ENCODE measurements at regions not wholly inside any gene's neighbourhood (a gene's known extent, or its start where the extent isn't known, plus 50 kb on each side); places are given as distances from the start of the nearest gene placed in this dataset.

DNA sequence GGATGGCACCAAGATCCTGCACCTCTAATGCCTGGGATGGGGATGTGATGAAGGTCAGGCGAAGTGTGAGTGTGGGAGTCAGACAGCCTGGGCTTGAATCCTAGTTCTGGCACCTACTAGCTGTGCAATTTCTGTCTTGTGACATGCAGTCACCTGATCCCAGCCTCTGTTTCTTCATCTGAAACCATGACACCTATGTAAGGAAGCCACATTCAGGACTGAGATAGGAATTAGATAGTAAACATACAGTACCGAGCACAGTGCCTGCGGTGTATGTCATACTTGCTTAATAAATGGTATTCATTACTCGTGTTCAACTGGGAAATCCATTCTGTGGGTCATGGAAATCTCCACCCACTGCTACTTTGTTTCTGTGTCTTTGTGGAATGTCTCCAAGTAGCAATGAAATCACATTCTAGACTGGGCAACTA, 140.6 kb upstream of the STC2 start:
- DNase-seq, result no peak

DNA sequence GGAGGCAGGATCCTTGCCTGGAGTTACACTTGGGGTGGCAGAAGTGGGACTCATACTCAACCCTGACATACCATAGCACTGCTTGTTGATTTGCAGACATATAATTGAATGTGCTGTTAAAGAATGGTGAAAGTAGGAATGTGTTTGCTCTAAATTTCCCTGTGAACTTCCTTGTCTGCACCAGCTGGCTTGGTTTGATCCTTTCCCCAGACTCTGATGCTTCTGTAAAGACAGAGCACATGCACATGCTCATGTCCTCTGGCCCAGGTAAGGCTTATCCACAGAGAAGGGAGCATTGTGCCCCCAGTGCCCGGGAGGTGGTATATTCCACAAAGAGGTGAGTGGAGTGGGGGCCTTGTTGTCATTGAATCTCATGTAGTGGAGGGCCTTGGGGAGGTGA, 138.0 kb upstream of the STC2 start:
- no peak for DNase-seq

DNA sequence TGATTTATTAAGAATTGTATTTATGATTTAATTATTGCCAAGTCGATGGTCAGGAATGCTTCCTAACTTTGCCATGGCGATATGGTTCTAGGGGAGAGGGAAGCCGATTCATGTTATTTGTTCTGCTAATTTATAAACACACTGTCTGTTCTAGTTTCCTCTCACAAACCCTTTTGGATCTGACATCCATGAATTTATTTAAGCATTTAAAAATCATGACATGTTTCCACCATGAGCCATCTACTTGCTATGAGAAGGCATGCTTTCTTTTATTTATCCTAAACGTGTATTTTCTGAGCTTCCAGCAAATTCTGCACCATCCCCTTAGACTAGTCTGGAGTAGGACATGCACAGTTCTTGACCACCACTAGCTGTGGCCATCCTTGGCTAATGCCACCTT, 136.6 kb upstream of the STC2 start:
- DNase-seq, result no peak

DNA sequence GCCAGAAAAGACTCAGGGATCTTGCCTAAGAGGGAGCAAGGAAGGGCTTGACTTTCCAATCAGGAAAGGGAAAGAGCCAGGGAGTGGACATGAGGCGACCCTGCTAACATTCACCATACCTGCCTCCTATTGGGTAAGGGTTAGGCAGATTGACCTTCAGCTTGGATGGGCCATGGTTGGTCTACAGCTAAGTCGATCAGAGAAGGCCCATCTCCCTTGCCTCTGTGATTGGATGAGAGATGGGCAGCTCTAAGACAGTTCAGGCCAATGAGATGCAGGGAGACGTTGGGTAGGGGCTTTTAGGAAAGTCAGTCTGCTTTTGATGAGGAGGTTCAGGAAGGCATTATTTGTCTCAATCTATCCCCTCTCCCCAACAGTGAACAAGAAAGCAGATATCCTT, 135.0 kb upstream of the STC2 start:
- DNase-seq, result no peak

DNA sequence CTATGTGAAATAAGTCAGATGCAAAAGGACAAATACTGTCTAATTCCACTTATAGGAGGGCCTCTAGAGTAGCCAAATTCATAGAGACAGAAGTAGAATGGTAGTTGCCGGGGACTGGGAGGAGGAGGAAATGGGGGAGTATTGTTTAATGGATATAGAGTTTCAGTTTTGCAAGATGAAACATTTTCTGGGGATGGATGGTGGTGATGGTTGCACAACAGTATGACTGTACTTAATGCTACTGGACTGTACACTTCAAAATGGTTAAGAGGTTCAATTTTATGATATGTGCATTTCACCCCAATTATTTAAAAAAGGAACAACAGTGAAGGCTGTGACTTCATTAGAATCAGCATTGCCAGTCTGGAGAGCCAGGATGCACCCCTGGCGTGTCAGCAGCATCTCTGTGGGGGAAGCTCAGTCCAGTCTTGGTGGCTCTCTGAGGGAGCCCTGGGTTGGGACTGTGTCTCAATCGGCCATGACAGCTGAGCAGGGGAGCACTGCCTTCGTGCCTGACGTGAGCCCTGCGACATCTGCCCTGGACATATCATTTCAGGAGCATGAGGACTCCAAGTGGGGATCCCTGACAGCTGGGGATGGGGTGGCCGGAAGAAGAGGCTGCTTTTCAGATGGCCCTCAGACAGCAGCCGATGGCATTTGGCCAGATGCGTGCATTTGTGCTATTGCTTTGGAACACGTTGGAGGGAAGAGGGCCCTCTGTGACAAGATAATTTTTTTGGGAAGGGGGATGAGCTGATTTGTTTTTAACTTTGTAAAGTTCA, 130.8 kb upstream of the STC2 start:
- no peak for DNase-seq

DNA sequence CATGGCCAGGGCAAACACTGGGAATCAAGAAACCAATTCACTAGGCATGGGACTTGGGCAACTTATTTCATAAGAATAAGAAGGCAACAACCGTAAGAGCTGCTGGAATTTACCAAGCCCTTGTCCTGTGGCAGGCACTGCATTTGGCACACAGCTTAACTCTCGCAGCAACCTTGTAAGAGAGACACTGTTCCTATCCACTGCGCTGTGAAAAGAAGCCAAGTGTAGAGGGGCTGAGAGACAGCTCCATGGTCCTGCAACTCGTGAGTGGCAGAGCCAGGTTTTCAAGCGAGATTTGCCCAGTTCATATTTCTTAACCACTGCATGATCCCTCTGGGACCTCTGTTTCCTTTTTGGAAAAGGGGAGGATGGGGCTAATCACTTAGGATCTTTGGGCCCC, 129.3 kb upstream of the STC2 start:
- no peak for DNase-seq

DNA sequence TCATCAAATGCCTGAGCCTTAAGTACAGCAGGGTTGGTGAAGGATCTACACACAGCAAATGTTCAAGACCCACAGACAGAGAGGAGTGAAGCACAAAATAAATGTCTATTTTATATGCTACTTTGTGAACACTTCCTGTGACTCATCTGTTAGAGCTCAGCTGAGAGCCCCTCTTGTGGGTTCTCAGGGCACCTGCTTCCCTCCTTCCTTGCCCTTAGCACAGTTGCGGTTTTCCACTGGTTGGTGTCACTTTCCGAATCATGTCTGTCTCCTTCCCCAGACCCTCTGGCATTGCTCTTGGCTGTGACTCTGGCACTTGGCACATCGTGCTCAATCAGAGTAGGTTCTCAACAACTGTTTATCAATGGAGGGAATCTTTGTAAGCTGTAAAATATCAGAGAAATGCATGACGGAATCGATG, 128.5 kb upstream of the STC2 start:
- DNase-seq, result no peak

DNA sequence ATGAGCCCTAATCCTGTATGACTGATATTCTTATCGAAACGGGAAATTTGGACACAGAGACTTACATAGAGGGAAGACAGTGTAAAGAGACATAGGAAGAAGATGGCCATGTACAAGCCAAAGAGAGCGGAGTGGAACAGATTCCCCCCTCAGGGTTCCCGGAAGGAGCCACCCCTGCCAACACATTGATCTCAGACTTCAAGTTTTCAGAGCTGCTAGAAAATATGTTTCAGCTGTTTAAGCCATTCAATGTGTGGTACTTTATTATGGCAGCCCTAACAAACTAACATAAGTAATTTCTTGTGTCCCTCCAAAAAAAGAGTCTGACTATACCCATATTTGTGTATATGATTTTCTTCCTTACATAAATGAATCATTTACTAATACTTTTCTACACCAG, 128.0 kb upstream of the STC2 start:
- no peak for DNase-seq

DNA sequence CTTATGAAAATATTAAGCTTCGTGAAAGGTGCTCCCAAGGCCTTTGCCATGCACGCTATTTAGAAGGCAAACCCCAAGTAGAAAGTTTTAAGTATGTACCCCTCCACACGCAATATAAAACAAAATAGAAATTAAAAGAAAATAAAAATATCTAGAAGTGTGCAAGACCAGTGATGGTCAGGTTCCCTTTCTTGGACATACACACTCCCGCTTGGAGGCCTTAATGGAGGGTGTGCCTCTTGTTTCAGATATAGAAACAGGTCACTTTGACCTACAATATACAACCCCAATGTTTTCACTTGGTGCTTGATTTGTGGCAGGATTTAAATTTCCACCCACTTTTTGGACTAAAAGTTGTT, 127.4 kb upstream of the STC2 start:
- no peak for DNase-seq

DNA sequence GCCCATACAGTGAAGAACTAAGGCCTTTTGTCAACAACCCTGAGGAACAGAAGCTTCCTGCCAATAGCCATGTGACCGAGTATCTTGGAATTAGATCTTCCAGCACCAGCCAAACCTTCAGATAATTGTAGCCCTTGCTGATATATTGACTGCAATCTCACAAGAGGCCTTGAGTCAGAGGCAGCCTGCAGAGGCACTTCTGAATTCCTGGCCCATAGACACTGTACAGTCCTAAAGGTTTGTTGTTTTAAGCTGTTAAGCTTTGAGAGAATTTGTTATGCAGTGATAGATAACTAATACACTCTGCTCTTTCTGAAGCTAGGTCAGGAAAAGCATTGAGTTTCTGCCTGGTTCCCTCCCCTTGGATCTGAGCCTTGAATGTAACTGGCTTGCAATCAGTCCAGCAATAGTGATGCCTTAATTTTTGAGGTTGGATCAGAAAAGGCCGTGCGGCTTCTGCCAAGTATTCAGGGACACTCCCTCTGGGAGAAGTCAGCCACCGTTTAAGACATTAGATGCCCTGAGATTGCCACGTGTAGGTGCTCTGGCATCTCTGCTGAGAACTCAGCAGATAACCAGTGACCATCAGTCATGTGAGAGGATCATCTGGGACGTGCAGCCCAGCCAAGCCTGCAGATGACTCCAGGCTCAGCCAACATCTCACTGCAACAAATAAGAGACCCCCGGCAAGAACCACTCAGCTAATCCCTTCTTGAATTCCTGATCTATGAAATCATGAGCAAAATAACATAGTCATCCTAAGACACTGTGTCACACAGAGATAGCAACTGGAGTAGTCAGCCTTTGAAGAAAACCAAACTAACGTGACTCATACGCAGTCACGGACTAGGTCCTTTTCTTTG, 126.8 kb upstream of the STC2 start:
- DNase-seq, result no peak

DNA sequence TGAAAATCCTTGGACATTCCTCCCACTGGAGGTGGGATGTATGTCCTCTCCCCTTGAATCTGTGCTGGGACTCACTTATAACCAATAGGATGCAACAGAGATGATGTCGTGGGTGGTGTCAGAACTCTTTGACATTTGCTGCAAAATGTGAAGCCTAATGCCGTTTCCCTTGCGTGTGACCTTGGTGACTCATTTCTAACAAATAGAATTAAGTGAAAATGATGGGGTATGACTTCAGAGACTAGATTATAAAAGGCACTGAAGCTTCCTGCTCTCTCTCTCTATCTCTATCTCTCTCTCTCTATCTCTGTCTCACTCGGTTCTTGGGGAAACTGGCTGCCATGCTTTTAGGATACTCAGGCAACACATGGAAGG, 126.1 kb upstream of the STC2 start:
- DNase-seq, result no peak

DNA sequence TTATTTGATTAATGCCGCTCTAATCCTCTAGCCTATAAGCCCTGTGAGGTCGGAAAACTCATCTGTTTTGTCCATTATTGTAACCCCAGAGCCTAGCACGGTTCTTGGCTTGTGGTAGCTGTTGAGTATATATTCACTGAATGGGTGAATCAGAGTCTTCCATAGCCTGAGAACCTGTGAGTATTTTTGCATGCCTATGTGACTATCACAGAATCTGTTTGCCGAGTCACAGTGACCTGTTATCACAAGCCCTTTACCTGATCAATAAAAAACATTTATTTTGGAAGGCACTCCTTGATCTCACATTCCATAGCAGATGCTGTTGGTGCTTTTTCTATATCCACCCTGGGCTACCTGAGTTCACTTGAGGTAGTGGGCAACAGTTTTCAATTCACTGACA, 125.0 kb upstream of the STC2 start:
- no peak for DNase-seq

DNA sequence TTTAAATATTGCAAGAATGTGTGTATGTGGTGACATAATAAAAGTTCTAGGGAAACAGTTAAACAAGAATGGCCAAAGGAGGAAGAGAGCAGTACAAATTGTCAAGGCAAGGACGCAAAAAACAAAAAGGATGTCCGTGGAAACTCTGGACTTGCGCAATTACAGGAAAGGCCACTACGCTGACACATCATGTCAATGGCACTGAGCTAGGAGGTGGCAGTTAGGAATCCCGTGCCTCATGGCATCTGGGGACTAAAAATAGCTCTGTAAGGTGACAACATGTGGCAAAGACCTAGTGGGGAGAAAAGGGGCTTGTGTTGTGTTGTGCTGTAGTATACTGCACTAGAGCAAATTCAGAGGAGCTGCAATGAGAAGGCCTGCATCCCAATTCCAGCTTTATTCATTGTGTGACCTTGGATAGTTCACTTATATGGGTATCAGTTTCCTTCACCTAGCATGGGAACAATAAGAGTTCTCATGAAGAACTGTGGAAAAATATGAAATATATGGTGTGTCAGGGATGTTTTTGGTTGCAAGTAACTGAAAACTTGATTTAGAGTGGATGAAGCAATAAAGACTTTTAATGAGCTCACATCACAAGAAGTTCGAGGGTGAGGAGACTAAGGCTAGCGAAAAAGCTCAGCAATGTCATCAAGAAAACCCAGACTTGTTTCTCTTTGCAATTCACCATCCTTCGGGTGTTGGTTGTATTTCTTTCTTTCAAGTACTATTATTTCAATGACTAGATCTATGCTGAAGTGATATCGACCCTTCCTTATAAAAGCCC, 124.1 kb upstream of the STC2 start:
- DNase-seq, result peak in 1 of 56 donors; percentile 7

DNA sequence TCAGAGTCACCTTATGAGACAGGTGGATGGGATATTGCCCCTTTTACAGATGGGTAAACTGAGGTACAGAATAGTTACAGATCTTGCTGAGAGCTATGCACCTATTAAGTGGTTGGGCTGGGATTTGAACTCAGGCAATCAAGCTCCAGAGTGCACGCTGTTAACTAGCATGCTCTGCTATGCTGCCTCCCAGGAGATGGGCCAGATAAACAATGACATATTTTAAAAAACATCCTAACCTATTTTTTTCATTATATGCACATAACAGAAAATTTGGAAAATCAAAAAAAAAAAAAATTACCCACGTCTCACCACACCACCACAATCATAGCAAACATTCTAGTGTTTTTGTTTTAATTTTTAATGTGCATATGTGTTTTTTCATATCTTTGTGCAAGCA, 123.4 kb upstream of the STC2 start:
- no peak for DNase-seq

DNA sequence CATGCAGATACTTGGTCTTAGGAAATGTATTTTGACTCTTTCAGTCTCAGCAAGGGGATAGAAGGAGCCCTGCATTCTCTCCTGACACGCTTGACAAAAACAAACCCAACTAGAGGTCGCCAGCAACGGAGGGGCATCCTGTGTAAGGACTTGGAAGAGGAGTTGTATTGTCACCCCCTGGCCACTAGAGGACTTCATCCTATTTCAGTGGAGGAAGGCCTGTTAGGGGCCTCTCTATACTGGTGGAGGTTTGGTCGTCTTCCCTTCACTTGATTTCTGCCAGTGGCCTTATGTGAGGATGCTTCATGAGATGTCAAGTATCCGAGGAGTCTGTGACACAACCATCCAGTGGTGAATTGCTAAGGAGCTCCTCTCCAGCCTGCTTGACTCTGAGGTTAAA, 122.8 kb upstream of the STC2 start:
- peak in 3 of 56 donors; percentile 7 to 25 (median 14) for DNase-seq

DNA sequence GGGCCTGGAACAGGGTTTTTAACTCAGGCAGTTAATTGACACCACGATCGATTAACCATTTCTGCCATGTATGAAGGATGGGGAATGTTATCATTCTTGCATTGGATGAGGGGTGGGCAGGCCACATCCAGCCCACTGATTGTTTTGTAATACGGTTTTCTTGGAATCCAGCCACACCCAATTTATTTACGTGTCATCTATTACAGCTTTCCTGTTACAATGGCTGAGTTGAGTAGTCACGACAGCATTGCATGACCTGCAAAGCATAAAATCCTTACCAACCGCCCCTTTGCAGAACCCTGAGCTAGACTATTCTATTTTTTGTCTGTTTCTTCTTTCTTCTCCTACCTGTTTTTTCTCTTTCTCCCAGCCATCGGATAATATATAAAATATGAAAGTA, 122.0 kb upstream of the STC2 start:
- DNase-seq, result no peak

DNA sequence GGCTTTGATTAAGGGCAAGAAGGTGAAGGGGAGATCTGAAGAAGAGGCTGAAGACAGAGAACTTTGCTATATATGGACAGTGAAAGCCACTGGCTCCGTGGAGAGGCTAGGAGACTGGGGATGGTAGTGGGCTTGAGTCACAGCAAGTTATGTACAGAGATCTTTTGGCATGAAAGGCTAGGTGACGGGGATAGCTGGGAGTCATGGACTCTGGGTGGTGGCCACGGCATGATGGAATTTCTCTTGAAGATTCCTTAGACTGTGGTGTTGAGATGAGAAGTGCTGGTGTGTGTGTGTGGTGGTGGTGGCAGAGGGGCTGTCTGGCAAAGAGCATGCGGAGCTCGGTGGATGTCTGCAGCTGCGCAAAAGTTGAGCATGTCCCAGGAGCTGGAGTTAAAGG, 120.6 kb upstream of the STC2 start:
- DNase-seq, result no peak

DNA sequence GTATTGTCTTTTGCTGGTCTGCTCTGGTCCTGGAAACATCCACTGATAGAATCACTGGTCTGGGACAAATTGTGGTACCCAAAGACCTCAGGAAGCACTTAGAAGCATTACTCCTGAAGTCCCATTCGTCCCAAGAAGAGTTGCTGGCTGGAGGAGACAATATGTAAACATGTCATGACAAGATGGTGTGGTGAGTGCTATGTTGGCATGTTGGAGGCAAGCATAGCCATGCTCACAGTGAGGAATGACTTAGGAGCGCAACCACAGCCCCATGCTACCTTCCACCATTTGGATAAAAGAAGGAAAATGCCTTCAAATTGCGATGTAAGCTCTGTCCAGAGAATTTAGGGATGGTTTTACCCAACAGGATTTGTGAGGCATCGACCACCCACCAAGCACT, 115.8 kb upstream of the STC2 start:
- no peak for DNase-seq

DNA sequence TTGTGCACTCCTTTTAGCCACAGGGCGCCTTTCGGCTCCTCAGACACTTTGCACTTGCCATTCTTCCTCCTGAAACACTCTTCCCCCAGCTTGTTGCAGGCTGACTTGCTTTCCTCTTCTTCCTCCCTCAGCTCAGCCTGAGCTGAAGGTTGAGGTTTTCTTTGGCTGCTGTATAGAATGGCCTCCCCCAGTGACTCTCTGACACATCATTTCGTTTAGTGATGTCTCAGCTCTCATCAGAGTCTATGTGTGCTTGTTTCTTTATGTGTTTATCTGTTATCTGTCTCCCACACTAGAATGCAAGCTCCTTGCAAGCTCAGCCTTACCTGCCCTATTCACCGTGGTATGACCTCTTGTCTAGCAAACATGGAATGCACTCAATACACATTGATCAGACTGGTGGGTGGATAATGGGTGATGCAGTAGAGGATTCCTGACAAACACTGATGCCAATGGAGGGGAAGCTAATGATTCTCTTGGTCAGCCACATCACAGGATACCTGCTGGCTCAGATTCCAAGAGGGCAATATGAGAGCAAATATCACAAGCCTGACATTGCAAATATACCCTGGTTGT, 112.9 kb upstream of the STC2 start:
- DNase-seq, result no peak

DNA sequence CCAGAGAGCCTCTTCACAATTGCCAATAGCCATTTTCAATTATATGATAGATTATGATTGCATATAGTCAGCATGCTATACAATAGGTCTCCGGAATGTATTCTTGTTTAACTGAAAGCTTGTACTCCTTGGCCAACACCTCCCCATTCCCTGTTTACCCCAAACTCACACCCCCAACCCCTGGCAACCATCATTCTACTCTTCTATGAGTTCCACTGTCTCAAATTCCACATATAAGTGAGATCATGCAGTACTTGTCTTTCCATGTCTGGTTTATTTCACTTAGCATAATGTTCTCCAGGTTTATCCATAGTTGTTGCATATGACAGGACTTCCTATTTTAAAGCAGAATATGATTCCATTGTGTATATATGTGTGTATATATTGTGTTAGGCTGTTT, 110.7 kb upstream of the STC2 start:
- no peak for DNase-seq

DNA sequence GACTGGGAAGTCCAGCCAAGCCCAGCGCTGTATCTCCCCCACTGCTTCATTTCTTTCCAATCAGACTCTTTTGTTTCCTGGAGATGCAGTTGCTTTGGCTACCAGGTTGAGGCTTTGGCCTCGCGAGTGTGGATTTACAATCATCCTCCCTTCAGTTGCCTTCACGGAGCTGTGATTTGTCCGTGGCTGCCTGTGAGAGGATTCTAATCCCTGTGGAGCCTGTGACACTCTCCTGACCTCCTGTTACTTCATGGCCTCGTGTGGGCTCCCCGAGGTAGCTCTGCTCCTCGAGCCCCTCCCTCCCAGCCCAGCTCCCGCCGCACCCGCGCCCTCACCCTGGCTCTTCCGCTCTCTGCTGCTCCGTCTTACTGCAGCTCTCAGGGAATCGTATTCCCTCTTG, 107.2 kb upstream of the STC2 start:
- DNase-seq, result no peak

DNA sequence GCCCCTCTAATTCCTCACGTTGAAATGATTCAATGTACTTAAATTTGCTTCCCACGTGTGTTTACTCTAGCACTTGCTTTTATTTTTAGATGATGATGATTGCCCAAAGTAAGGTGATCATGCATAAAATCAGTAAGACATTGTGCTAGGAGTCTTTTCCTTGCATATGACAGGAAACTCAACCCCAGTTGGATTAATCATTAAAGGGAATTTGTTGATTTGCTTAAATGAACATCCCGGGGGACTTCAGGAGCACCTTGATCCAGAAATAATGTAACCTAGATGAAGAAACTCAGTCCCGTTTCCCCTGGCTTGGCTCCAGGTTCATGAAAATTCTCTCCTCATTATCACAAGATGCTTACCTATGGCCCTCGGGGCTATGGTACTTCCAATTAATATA, 106.1 kb upstream of the STC2 start:
- DNase-seq, result no peak

All from amygdala (tissue), 56 donors.